HEK293 (cell line): ENCODE measurements at regions not wholly inside any gene's neighbourhood (a gene's known extent, or its start where the extent isn't known, plus 50 kb on each side); places are given as distances from the start of the nearest gene placed in this dataset.

Experiments used
- GLI4 ChIP-seq: fragments of 450-650 bp; formaldehyde crosslinking; IDR thresholded peaks from 2 replicates; pipeline ENCODE4 v1.5.1; 2016; ENCODE audit warnings: missing biosample characterization, missing genetic modification characterization
- MEIS1 ChIP-seq: sonication (generic); formaldehyde crosslinking; IDR thresholded peaks from 2 replicates; pipeline ENCODE4 v1.8.1; 2022; ENCODE audit warnings: missing genetic modification reagents, mild to moderate bottlenecking, borderline replicate concordance
- ZNF114 ChIP-seq: fragments of 450-650 bp; formaldehyde crosslinking; IDR thresholded peaks from 2 replicates; pipeline ENCODE4 v1.5.0; 2017; ENCODE audit warnings: missing biosample characterization, missing genetic modification characterization
- ZNF24 ChIP-seq: fragments of 450-650 bp; formaldehyde crosslinking; IDR thresholded peaks from 2 replicates; pipeline ENCODE4 v1.5.1; 2016; ENCODE audit warnings: missing biosample characterization, missing genetic modification characterization
- ZNF398 ChIP-seq: fragments of 450-650 bp; formaldehyde crosslinking; IDR thresholded peaks from 2 replicates; pipeline ENCODE4 v1.5.1; 2017; ENCODE audit warnings: missing biosample characterization, missing genetic modification characterization
- ZNF521 ChIP-seq: fragments of 450-650 bp; formaldehyde crosslinking; IDR thresholded peaks from 2 replicates; pipeline ENCODE4 v1.5.1; 2017; ENCODE audit warnings: missing biosample characterization, mild to moderate bottlenecking, missing genetic modification characterization
- ZNF549 ChIP-seq: fragments of 450-650 bp; IDR thresholded peaks from 2 replicates; pipeline ENCODE4 v1.5.1; 2018; ENCODE audit warnings: missing biosample characterization, missing genetic modification characterization, mild to moderate bottlenecking, inconsistent platforms, moderate library complexity
- ZNF747 ChIP-seq: fragments of 450-650 bp; formaldehyde crosslinking; IDR thresholded peaks from 2 replicates; pipeline ENCODE4 v1.5.1; 2016; ENCODE audit warnings: missing biosample characterization, missing genetic modification characterization
- ZSCAN18 ChIP-seq: fragments of 450-650 bp; formaldehyde crosslinking; IDR thresholded peaks from 2 replicates; pipeline ENCODE4 v1.5.1; 2016; ENCODE audit warnings: missing biosample characterization, missing genetic modification characterization
- TF ChIP-seq, protein P1 (sequence below): fragments of 450-650 bp; formaldehyde crosslinking; IDR thresholded peaks from 2 replicates; pipeline ENCODE4 v1.5.1; 2016; ENCODE audit warnings: missing biosample characterization, missing genetic modification characterization
- TF ChIP-seq, protein P2 (sequence below): fragments of 450-650 bp; formaldehyde crosslinking; IDR thresholded peaks from 2 replicates; pipeline ENCODE4 v1.5.1; 2016; ENCODE audit warnings: missing biosample characterization, missing genetic modification characterization

- no peak for TF ChIP-seq ZNF549 (tag by site-specific recombination)
- no peak for TF ChIP-seq MEIS1 (CRISPR knock-in tag)
- TF ChIP-seq ZNF521: no peak
- TF ChIP-seq, protein P1, sequence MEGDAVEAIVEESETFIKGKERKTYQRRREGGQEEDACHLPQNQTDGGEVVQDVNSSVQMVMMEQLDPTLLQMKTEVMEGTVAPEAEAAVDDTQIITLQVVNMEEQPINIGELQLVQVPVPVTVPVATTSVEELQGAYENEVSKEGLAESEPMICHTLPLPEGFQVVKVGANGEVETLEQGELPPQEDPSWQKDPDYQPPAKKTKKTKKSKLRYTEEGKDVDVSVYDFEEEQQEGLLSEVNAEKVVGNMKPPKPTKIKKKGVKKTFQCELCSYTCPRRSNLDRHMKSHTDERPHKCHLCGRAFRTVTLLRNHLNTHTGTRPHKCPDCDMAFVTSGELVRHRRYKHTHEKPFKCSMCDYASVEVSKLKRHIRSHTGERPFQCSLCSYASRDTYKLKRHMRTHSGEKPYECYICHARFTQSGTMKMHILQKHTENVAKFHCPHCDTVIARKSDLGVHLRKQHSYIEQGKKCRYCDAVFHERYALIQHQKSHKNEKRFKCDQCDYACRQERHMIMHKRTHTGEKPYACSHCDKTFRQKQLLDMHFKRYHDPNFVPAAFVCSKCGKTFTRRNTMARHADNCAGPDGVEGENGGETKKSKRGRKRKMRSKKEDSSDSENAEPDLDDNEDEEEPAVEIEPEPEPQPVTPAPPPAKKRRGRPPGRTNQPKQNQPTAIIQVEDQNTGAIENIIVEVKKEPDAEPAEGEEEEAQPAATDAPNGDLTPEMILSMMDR (tag by site-specific recombination): no peak
- no peak for TF ChIP-seq ZNF747
- TF ChIP-seq ZSCAN18: no peak
- TF ChIP-seq ZNF114 (tag by site-specific recombination): no peak
- no peak for TF ChIP-seq GLI4 (tag by site-specific recombination)
- no peak for TF ChIP-seq ZNF398 (tag by site-specific recombination)
- no peak for TF ChIP-seq ZNF24
- TF ChIP-seq, protein P2, sequence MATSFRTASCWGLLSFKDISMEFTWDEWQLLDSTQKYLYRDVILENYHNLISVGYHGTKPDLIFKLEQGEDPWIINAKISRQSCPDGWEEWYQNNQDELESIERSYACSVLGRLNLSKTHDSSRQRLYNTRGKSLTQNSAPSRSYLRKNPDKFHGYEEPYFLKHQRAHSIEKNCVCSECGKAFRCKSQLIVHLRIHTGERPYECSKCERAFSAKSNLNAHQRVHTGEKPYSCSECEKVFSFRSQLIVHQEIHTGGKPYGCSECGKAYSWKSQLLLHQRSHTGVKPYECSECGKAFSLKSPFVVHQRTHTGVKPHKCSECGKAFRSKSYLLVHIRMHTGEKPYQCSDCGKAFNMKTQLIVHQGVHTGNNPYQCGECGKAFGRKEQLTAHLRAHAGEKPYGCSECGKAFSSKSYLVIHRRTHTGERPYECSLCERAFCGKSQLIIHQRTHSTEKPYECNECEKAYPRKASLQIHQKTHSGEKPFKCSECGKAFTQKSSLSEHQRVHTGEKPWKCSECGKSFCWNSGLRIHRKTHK: no peak
Observed at GRCh38 chr10:36739884-36740445, 385.4 kb upstream of the ANKRD30A start.
